Ovary (tissue), 7 donors: ENCODE measurements at regions not wholly inside any gene's neighbourhood (a gene's known extent, or its start where the extent isn't known, plus 50 kb on each side); places are given as distances from the start of the nearest gene placed in this dataset.
A peak's percentile ranks its signal among the peaks of the same experiment; 100 is the strongest.
"Not testable (repeated sequence)": the region's sequence is repeated elsewhere in the genome, so short reads cannot be mapped to it uniquely, and the experiment has no call there.

Experiments
- DNase-seq, 5 donors: peaks; one replicate each; pipeline ENCODE4 v3.0.0-alpha.2; 2019 to 2020
- H3K27ac ChIP-seq, 2 donors: fragments of 200-600 bp; one replicate each; pipeline versions ENCODE4 v1.5.1 to v1.8.0; 2019 to 2022
- H3K27me3 ChIP-seq: fragments of 200-600 bp; one replicate; pipeline ENCODE4 v1.8.0; 2022
- H3K36me3 ChIP-seq: fragments of 200-600 bp; sonication (generic); one replicate; pipeline ENCODE4 v1.5.1; 2019
- H3K4me1 ChIP-seq: one replicate; pipeline ENCODE4 v1.8.1; 2013; ENCODE audit warnings: mild to moderate bottlenecking, moderate library complexity; ENCODE audit not compliant: insufficient read depth
- H3K4me3 ChIP-seq: fragments of 200-600 bp; sonication (generic); one replicate; pipeline ENCODE4 v1.5.1; 2017
- H3K9me3 ChIP-seq, 2 donors: fragments of 200-600 bp in 1 of 2; sonication (generic) in 1 of 2; one replicate each; pipeline versions ENCODE4 v1.5.1 to v1.8.1; 2013 to 2019; ENCODE audit warnings: mild to moderate bottlenecking in 1 of 2, moderate library complexity in 1 of 2
- EP300 ChIP-seq: sonication (generic); formaldehyde crosslinking; IDR thresholded peaks from one replicate; pipeline ENCODE4 v1.6.1; 2017; ENCODE audit warnings: antibody characterized with exemption
- POLR2A ChIP-seq: fragments of 450-650 bp; IDR thresholded peaks from one replicate; pipeline ENCODE4 v1.6.1; 2017; ENCODE audit warnings: antibody characterized with exemption, mild to moderate bottlenecking, moderate library complexity
- WGBS, 3 donors: extraction: QIAGEN DNeasy Blood & Tissue Kit in 1 of 3; methylation state at CpG; one replicate each; pipeline versions ENCODE4 v1.1.5 to v1.1.7; 2013 to 2017; 5-methylcytosine and 5-hydroxymethylcytosine counted together
- intact Hi-C, 4 donors: fragments of 100-400 bp; cut with DNase I; formaldehyde crosslinking; loops; one replicate each; pipeline versions ENCODE4 v1.11.0 to v1.15.1; 2022 to 2023
- TF ChIP-seq, protein P1 (sequence below), 3 donors: fragments of 450-650 bp in 2 of 3; fragments of 200-600 bp in 1 of 3; IDR thresholded peaks; one replicate each; pipeline versions ENCODE4 v1.5.1 to v1.8.0; 2016 to 2022; ENCODE audit warnings: antibody characterized with exemption in 3 of 3, mild to moderate bottlenecking in 1 of 3
- donor health status: DM: no; HTN: no; CAD: no; lungs with moderate emphysema.
- donor health status: DM: no; HTN: no; CAD: no.
- donor health status: Bipolar disorder and iron deficiency.
- donor health status: DM: no; HTN: no; CAD: no.
- donor health status: DM: yes; HTN: yes; CAD: no.

- intact Hi-C loops = loop anchor here in 1 of 4 donors (10.0 kb wide), 1 partner anchor 286 kb away; the partner anchor contains the start of genes FOXL2 and FOXL2NB
- 86 to 97% (median 94%) methylated on average over 8 of the region's 8 CpGs for WGBS, 3 donors
- Histone ChIP-seq H3K27me3 (no peaks in the 10 kb centered on the region), H3K36me3 (no peaks in the 10 kb centered on the region), H3K9me3 (no peaks in the 10 kb centered on the region), H3K4me1 (peaks cover 25% of the 10 kb centered on the region), H3K4me3 (no peak overlapping the region), H3K27ac (no peak overlapping the region)
- TF ChIP-seq EP300 = no peak
- no peak for DNase-seq
Measured at GRCh38 chr3:139230391-139230790, 113.4 kb upstream of the MRPS22 start.

DNA sequence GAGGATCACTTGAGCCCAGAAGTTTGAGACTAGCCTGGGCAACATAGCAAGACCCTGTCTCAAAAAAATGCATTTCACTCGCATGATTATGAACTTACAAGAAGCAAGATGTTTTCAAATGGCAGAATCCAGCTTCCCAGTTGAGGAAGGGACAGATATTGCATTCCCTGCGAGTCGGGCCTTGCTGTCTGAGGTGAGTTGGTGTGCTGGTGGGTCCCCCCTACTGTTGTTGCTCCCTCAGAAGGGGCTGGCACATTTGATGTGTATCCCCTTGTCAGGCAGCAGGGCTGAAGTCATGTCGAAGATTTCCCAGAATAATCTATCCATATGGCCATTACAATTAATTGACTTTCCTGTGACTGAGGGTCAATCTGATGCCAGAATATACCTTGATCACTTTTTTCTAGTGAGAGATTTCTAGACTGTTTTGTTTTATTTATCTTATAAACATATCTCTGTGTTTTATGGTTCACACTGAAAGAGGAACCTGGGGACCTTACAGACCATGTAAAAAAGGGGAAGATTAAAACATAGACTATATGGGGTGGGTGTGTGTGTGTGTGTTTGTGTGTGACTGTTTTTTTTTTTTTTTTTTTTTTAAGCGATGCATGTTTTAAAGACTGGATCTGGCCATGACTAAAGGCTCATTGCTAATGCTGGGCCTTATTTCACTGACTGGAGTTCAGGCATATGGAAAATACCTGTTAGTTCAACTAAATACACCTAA lies 112.1 kb upstream of the MRPS22 start:
- H3K36me3 ChIP-seq = no peaks in the 10 kb centered on the region
- no peak overlapping the region for H3K27ac ChIP-seq
- 89 to 92% (median 89%) methylated on average over 5 of the region's 5 CpGs for WGBS, 3 donors
- TF ChIP-seq, protein P1, sequence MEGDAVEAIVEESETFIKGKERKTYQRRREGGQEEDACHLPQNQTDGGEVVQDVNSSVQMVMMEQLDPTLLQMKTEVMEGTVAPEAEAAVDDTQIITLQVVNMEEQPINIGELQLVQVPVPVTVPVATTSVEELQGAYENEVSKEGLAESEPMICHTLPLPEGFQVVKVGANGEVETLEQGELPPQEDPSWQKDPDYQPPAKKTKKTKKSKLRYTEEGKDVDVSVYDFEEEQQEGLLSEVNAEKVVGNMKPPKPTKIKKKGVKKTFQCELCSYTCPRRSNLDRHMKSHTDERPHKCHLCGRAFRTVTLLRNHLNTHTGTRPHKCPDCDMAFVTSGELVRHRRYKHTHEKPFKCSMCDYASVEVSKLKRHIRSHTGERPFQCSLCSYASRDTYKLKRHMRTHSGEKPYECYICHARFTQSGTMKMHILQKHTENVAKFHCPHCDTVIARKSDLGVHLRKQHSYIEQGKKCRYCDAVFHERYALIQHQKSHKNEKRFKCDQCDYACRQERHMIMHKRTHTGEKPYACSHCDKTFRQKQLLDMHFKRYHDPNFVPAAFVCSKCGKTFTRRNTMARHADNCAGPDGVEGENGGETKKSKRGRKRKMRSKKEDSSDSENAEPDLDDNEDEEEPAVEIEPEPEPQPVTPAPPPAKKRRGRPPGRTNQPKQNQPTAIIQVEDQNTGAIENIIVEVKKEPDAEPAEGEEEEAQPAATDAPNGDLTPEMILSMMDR (IDR thresholded peaks at IDR 0.05) = no peak
- TF ChIP-seq POLR2A (no peak), EP300 (no peak)
- H3K4me3 ChIP-seq = no peak overlapping the region
- no peak for DNase-seq
- H3K9me3 ChIP-seq = no peaks in the 10 kb centered on the region
- peaks cover 24% of the 10 kb centered on the region for H3K4me1 ChIP-seq
- intact Hi-C loops = loop anchor here in 1 of 4 donors (10.0 kb wide), 1 partner anchor 287 kb away; the partner anchor contains the start of genes FOXL2 and FOXL2NB
- no peaks in the 10 kb centered on the region for H3K27me3 ChIP-seq

DNA sequence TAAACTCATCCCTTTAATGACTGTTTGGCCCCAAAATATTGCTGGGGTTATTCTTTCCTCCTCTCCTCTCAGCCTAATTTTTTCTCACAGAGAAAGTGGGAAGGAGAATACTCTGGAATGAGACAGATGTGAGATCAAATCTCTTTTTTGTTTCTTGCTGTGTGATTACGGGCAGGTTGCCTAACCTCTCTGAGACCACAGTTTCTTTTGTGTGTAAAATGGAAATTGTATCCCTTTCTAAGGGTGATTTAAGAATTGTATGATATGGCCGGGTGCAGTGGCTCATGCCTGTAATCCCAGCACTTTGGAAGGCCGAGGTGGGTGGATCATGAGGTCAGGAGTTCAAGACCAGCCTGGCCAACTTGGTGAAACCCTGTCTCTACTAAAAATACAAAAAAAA lies 111.5 kb upstream of the MRPS22 start:
- peaks cover 25% of the 10 kb centered on the region for H3K4me1 ChIP-seq
- DNase-seq, H3K27me3 ChIP-seq, H3K36me3 ChIP-seq, H3K4me3 ChIP-seq, H3K9me3 ChIP-seq, H3K27ac ChIP-seq: not testable (repeated sequence)
- WGBS, 3 donors = 91 to 96% (median 92%) methylated on average over 3 of the region's 3 CpGs
- intact Hi-C loops = loop anchor here in 1 of 4 donors (10.0 kb wide), 1 partner anchor 288 kb away; the partner anchor contains the start of genes FOXL2 and FOXL2NB

- H3K4me3 ChIP-seq = no peak overlapping the region
- DNase-seq = no peak
- peaks cover 23% of the 10 kb centered on the region for H3K4me1 ChIP-seq
- intact Hi-C loops = loop anchor here in 1 of 4 donors (10.0 kb wide), 1 partner anchor 290 kb away; the partner anchor contains the start of genes FOXL2 and FOXL2NB
- H3K27me3 ChIP-seq = no peaks in the 10 kb centered on the region
- H3K9me3 ChIP-seq = no peaks in the 10 kb centered on the region
- H3K36me3 ChIP-seq = no peaks in the 10 kb centered on the region
- TF ChIP-seq EP300 (no peak), POLR2A (no peak)
- TF ChIP-seq, protein P1 (IDR thresholded peaks at IDR 0.05) = no peak
- WGBS, 3 donors = 76 to 99% (median 81%) methylated on average over 3 of the region's 3 CpGs
- peak overlapping the region in 1 of 2 donors; percentile 92 for H3K27ac ChIP-seq
Measured at GRCh38 chr3:139234491-139234890, 109.3 kb upstream of the MRPS22 start.

DNA sequence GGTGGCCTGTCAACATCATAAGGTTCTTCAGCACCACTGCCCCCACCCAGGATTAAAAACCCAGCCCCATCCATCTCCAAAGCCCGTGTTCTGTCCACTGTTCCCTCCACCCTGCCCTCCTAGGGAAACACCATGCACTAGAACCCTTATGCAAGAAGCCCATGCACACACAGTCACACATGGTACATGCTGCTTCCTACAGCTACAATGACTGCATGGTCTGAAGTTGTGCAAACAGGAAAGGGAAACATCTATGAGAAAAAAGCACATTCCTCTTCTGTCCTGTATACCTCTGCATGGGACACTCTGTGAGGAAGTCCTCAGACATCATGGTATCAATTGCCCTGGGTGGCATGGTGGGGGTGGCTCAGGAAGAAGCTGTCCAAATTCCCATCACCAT lies 108.6 kb upstream of the MRPS22 start:
- Histone ChIP-seq H3K27ac (peak overlapping the region in 1 of 2 donors; percentile 92), H3K36me3 (no peaks in the 10 kb centered on the region), H3K4me1 (peaks cover 23% of the 10 kb centered on the region), H3K9me3 (no peaks in the 10 kb centered on the region), H3K27me3 (no peaks in the 10 kb centered on the region), H3K4me3 (no peak overlapping the region)
- 79 to 95% (median 83%) methylated on average over 1 of the region's 1 CpG for WGBS, 3 donors
- no peak for DNase-seq
- intact Hi-C loops = loop anchor here in 1 of 4 donors (10.0 kb wide), 1 partner anchor 290 kb away; the partner anchor contains the start of genes FOXL2 and FOXL2NB
- TF ChIP-seq, protein P1 (IDR thresholded peaks at IDR 0.05) = no peak
- TF ChIP-seq EP300 (no peak), POLR2A (no peak)
